Gastroesophageal sphincter (tissue), 3 donors: ENCODE measurements at regions not wholly inside any gene's neighbourhood (a gene's known extent, or its start where the extent isn't known, plus 50 kb on each side); places are given as distances from the start of the nearest gene placed in this dataset.

Experiments
- CTCF ChIP-seq, 4 experiments: fragments of 200-600 bp in 2 of 4; fragments of 450-650 bp in 2 of 4; sonication (generic) in 1 of 4; IDR thresholded peaks; one replicate each; pipeline ENCODE4 v1.5.1; 2017 to 2019; ENCODE audit warnings: antibody characterized with exemption in 4 of 4, mild to moderate bottlenecking in 2 of 4, moderate library complexity in 2 of 4
- EP300 ChIP-seq: sonication (generic); formaldehyde crosslinking; IDR thresholded peaks from one replicate; pipeline ENCODE4 v1.6.1; 2017; ENCODE audit warnings: antibody characterized with exemption, mild to moderate bottlenecking
- POLR2A ChIP-seq, 2 donors: fragments of 450-650 bp; IDR thresholded peaks; one replicate each; pipeline ENCODE4 v1.6.1; 2017; ENCODE audit warnings: antibody characterized with exemption in 2 of 2, mild to moderate bottlenecking in 2 of 2, moderate library complexity in 1 of 2
- POLR2AphosphoS5 ChIP-seq: sonication (generic); formaldehyde crosslinking; IDR thresholded peaks from one replicate; pipeline ENCODE4 v1.6.1; 2017; ENCODE audit warnings: antibody characterized with exemption

- TF ChIP-seq CTCF (IDR thresholded peaks at IDR 0.05) (no peak), EP300 (no peak), POLR2AphosphoS5 (no peak), POLR2A (IDR thresholded peaks at IDR 0.05) (no peak)
Measured at GRCh38 chr1:65694126-65694525, 98.6 kb upstream of the PDE4B start.
